Chondrocyte (in vitro differentiated cells): ENCODE measurements at regions not wholly inside any gene's neighbourhood (a gene's known extent, or its start where the extent isn't known, plus 50 kb on each side); places are given as distances from the start of the nearest gene placed in this dataset.
A peak's percentile ranks its signal among the peaks of the same experiment; 100 is the strongest.
"Not testable (repeated sequence)": the region's sequence is repeated elsewhere in the genome, so short reads cannot be mapped to it uniquely, and the experiment has no call there.

Experiments
- DNase-seq: peaks from one replicate; pipeline ENCODE4 v3.0.0; 2021; ENCODE audit warnings: mixed read lengths, low spot score
- H3K27ac Mint-ChIP-seq: one replicate; pipeline ENCODE4 v1.8.0; 2021; ENCODE audit warnings: mild to moderate bottlenecking, moderate library complexity, mixed read lengths; ENCODE audit not compliant: unreplicated experiment
- H3K27me3 Mint-ChIP-seq: 2 replicates; pipeline ENCODE4 v1.8.0; 2021; ENCODE audit warnings: low read depth, mixed read lengths
- H3K36me3 Mint-ChIP-seq: 2 replicates; pipeline ENCODE4 v1.8.0; 2021; ENCODE audit warnings: low read depth, mixed read lengths
- H3K4me1 Mint-ChIP-seq: 2 replicates; pipeline ENCODE4 v1.8.0; 2021; ENCODE audit warnings: low read depth, mild to moderate bottlenecking, mixed read lengths
- H3K4me3 Mint-ChIP-seq: one replicate; pipeline ENCODE4 v1.8.0; 2021; ENCODE audit warnings: mild to moderate bottlenecking, moderate library complexity, mixed read lengths; ENCODE audit not compliant: unreplicated experiment
- H3K9me3 Mint-ChIP-seq: 2 replicates; pipeline ENCODE4 v1.8.0; 2021; ENCODE audit warnings: low read depth, mixed read lengths
- CTCF ChIP-seq: fragments of 200-600 bp; sonication (generic); IDR thresholded peaks from 2 replicates; pipeline ENCODE4 v1.5.0; 2021; ENCODE audit warnings: antibody characterized with exemption, mild to moderate bottlenecking, moderate library complexity

- no peak overlapping the region for H3K4me3 Mint-ChIP-seq
- H3K27ac Mint-ChIP-seq = no peak overlapping the region
- no peak for DNase-seq
- peaks cover 7% of the 10 kb centered on the region for H3K27me3 Mint-ChIP-seq
- peaks cover under 1% of the 10 kb centered on the region for H3K36me3 Mint-ChIP-seq
- no peaks in the 10 kb centered on the region for H3K4me1 Mint-ChIP-seq
- TF ChIP-seq CTCF = no peak
- no peaks in the 10 kb centered on the region for H3K9me3 Mint-ChIP-seq
Measured at GRCh38 chr10:57664815-57665214, 602.9 kb downstream of the IPMK start.

GRCh38 chr10:57663401-57663800, 604.3 kb downstream of the IPMK start:
- H3K4me1 Mint-ChIP-seq = no peaks in the 10 kb centered on the region
- H3K27ac Mint-ChIP-seq = no peak overlapping the region
- no peak for TF ChIP-seq CTCF
- no peak overlapping the region for H3K4me3 Mint-ChIP-seq
- H3K27me3 Mint-ChIP-seq = peaks cover 13% of the 10 kb centered on the region
- no peaks in the 10 kb centered on the region for H3K36me3 Mint-ChIP-seq
- no peak for DNase-seq
- no peaks in the 10 kb centered on the region for H3K9me3 Mint-ChIP-seq

- no peak for DNase-seq
- peaks cover 16% of the 10 kb centered on the region for H3K27me3 Mint-ChIP-seq
- no peak overlapping the region for H3K4me3 Mint-ChIP-seq
- H3K4me1 Mint-ChIP-seq = no peaks in the 10 kb centered on the region
- no peaks in the 10 kb centered on the region for H3K9me3 Mint-ChIP-seq
- H3K36me3 Mint-ChIP-seq = no peaks in the 10 kb centered on the region
- no peak for TF ChIP-seq CTCF
- H3K27ac Mint-ChIP-seq = no peak overlapping the region
Measured at GRCh38 chr10:57661206-57661605, 606.5 kb downstream of the IPMK start.

- Mint-ChIP-seq H3K36me3 (no peaks in the 10 kb centered on the region), H3K4me3 (no peak overlapping the region), H3K4me1 (no peaks in the 10 kb centered on the region), H3K9me3 (no peaks in the 10 kb centered on the region), H3K27me3 (peaks cover 42% of the 10 kb centered on the region), H3K27ac (no peak overlapping the region)
- TF ChIP-seq CTCF = peak; percentile 89
- DNase-seq = no peak
Measured at GRCh38 chr10:57657164-57657765, 610.4 kb downstream of the IPMK start.

GRCh38 chr10:57654856-57655255, 612.8 kb downstream of the IPMK start:
- TF ChIP-seq CTCF = no peak
- no peak overlapping the region for H3K4me3 Mint-ChIP-seq
- no peak overlapping the region for H3K27ac Mint-ChIP-seq
- H3K4me1 Mint-ChIP-seq = no peaks in the 10 kb centered on the region
- peaks cover 45% of the 10 kb centered on the region for H3K27me3 Mint-ChIP-seq
- no peak for DNase-seq
- H3K9me3 Mint-ChIP-seq = peaks cover 4% of the 10 kb centered on the region
- H3K36me3 Mint-ChIP-seq = no peaks in the 10 kb centered on the region

GRCh38 chr10:57645108-57645507, 622.6 kb downstream of the IPMK start:
- not testable (repeated sequence) for H3K4me3 Mint-ChIP-seq, H3K27ac Mint-ChIP-seq, H3K9me3 Mint-ChIP-seq, DNase-seq, H3K36me3 Mint-ChIP-seq, H3K4me1 Mint-ChIP-seq
- peaks cover 13% of the 10 kb centered on the region for H3K27me3 Mint-ChIP-seq
